Posterior vena cava (tissue), 2 donors: ENCODE measurements at regions not wholly inside any gene's neighbourhood (a gene's known extent, or its start where the extent isn't known, plus 50 kb on each side); places are given as distances from the start of the nearest gene placed in this dataset.

Experiments
- DNase-seq: peaks from one replicate; pipeline ENCODE4 v3.0.0-alpha.2; 2020; ENCODE audit warnings: low spot score
- intact Hi-C, 2 donors: fragments of 100-400 bp; cut with DNase I; formaldehyde crosslinking; loops; one replicate each; pipeline versions ENCODE4 v1.14.1 to v1.14.2; 2022 to 2023
- donor health status: DM: yes; HTN: yes; CAD: no.
- donor health status: DM: yes; HTN: yes; CAD: no.

DNA sequence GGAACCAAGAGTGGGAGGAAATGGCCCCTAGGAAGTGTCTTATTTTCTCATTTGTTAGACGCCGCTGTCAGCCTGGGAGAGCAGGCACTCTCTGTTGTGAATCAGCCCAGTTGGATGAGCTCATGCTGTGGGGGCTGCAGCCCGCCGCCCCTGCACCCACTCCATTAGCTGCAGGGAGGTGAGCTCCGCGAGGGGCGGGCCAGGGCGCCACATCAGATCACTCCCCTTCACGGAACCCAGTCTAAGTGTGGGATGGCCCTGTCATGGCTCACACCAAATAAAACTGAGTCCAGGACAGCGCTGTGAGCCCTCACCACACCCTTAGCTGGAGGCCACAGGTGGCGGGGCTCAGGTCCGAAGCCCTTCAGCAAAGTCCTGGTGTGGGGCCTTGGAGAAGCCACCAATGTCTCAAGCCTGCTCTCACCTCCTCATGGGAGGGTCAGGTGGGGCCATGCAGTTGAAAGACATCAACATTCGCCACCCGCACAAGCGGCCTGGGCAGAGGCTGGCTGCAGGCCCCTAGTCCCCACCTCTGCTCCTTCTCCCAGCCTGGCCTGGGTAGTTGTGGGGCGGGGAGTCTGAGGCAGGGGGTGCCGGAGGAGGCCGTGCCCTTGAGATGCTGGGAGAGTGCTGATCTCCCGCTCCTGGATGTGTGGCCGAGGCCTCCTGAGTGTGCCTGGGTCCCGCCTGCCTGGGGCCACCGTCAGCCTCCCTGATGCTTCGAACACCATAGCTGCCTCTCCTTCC lies 66.2 kb upstream of the SLCO4A1 start:
- DNase-seq = no peak
- intact Hi-C loops = no loop called here

DNA sequence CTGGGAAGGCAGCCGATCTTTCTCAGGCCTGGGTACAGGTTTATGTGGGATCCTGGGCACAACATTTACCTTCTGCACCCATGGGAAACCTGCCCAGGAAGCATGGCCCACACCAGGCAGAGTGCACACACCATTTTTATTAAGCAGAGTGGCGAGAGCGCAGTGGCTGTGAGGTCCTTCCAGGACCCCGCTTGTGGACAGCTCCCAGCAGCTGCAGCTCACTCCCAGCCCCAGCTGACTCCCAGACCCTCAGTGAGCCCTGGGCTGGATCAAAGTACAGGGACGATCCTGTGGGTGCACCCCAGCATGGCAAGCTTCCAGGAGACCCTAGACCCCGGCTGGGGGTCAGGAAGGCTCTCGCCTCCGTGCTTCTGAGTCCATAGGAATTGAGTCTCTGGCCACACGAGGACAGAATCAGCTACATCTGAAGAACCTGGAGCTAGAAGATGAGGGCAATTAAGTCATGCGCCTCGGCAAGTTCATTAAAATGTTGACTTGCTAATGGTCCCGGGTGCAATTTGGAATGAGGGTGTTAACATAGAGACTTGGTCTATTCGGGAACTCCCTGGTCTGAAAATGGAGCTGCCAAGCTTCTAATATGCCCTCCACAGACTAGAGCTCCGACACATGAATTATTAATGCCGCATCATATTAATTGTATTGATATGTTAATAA lies 65.4 kb upstream of the SLCO4A1 start:
- intact Hi-C loops = no loop called here
- DNase-seq = no peak

GRCh38 chr20:62577490-62577836 lies 64.8 kb upstream of the SLCO4A1 start:
- intact Hi-C loops = no loop called here
- DNase-seq = no peak

- no peak for DNase-seq
- intact Hi-C loops = loop anchor here in 1 of 2 donors (1.0 kb wide), 1 partner anchor 22 kb away; no protein-coding TSS in a partner anchor
Observed at GRCh38 chr20:62578294-62578897, 63.9 kb upstream of the SLCO4A1 start.

DNA sequence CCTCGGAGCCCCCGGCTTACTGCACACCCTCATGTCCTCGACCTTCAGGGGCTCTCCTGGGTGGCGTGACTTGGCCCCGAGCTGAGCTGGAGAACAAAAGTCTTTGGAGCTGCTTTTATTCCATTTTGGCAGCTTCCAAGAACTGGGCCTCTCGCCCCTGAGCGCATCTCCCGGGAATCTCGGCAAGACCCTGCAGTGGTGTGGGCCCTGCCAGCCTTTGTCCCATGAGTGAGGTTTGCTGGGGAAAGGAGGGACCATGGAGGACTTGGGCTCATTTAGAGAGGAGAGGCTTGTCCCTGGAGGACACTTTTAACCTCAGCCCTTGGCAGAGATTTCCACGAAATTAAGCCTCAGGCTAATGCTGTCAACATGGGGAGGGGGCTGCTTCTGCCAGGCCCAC lies 62.3 kb upstream of the SLCO4A1 start:
- intact Hi-C loops = no loop called here
- DNase-seq = no peak

GRCh38 chr20:62580733-62581132 lies 61.6 kb upstream of the SLCO4A1 start:
- no peak for DNase-seq
- intact Hi-C loops = no loop called here

- intact Hi-C loops = no loop called here
Observed at GRCh38 chr20:62581308-62581707, 61.0 kb upstream of the SLCO4A1 start.

GRCh38 chr20:62581806-62582205 lies 60.5 kb upstream of the SLCO4A1 start:
- no peak for DNase-seq
- intact Hi-C loops = no loop called here

More at GRCh38 chr20:62581308-62581707, 61.0 kb upstream of the SLCO4A1 start:
- DNase-seq = no peak

- intact Hi-C loops = no loop called here
- no peak for DNase-seq
Observed at GRCh38 chr20:62583424-62583920, 58.8 kb upstream of the SLCO4A1 start.

GRCh38 chr20:62584671-62585460 lies 57.4 kb upstream of the SLCO4A1 start:
- DNase-seq = no peak
- intact Hi-C loops = no loop called here

DNA sequence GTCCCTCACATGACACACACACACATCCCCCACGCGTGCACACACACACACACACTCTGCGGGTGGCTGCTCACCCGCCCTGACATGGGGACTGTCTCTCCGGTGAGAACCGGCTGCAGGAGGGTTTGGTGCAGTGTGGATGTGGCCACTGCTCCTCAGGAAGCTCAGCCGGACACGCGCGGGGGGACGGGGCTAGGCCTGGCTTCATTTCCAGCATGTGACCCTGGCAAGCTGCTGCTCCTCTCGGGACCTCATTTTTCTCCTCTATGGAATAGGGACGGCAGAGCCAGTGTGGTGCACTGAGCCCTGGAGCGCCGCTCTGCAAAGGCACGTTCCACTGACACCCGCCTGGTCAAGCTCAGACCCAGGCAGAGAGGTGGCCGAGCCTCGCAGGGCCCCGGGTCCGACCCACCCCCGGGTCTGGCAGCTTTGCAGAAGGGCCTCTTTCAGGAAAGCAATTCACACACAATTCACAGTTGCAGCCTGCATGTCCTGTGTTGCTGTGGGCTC lies 56.8 kb upstream of the SLCO4A1 start:
- DNase-seq = no peak
- intact Hi-C loops = no loop called here

DNA sequence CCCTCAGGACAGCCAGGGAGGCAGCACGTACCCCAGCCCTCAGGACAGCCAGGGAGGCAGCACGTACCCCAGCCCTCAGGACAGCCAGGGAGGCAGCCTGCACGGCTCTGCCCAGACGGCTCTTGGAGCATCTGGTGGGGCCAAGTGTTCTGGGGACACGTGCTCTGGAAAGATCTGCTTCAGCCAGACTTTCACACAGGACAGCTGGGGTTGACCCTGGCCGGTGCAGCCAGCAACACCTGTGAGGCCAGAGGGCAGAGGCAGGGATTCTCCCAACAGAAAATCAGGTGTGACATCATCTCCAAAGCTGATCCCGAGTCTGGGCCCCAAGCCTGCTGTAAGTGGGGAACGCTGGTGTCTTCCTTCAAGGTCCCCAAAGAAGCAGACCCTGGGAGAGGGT lies 55.5 kb upstream of the SLCO4A1 start:
- intact Hi-C loops = no loop called here
- no peak for DNase-seq

GRCh38 chr20:62587757-62588402 lies 54.4 kb upstream of the SLCO4A1 start:
- intact Hi-C loops = no loop called here
- no peak for DNase-seq

DNA sequence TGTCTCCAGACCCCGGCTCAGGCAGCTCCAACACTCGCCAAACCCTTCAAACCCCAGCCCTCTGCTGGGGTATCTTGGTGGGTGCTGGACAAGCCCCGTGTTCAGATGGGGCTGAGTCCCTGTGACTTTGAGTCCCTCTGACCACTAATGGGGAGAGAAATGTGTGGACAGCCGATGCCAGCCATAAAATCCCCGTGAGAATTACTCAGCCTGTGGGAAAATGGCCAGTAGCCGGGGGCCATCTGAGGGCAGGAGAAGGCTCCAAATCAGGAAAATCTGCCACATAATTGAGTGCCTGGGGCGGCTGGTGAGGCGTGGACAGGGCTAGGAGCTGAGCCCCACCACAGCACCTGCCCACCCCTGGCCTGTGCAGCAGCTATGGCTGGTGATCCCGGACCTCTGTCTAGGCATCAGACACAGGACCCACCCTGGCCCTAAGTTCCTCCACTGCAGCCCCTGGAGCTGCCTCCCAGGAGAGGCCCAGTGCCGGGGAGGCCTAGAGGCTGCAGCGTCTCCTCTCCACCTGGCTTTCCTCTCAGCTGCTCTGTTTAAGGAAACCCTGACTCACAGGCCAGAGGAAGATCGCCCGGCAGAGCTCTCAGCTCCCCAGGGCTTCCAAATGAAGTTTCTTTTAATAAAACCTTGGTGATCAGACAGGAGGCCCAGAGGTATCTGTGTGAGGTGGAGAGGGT lies 53.7 kb upstream of the SLCO4A1 start:
- intact Hi-C loops = no loop called here
- DNase-seq = no peak

DNA sequence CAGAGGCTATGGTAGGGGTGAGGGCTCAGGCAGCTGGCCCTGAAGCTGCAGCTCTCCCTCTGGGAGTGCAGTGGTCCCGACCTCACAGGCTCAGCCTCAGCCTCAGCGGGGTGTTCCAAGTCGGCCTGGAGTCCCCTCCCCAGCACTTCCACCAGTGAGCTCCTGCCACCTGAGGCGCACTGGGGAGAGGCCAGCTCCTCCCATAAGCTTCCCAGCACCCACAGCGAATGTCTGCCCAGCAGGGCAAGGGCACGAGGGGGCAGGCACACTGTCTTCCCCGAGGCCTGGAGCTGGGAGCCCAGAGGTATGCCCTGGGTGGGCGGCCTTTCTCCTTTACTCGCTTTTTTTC lies 53.2 kb upstream of the SLCO4A1 start:
- no peak for DNase-seq

DNA sequence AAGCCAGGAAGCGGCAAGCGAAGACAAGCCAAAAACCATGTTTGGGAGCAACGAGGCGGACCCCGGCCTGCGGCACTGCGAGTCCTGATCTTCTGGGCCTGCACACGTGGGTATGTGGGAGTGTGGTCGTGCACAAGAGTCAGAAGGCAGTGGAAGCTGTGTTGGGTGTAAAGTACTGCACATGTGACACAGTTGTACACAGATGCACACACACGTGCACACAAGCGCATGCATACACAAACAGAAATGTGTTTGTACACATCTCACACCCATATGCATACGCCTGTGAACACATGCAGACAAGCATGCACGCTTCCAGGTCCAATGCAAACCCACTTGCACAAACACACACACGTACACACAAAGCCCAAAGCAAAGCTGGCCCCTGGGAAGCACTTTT lies 52.6 kb upstream of the SLCO4A1 start:
- no peak for DNase-seq
- intact Hi-C loops = no loop called here

More for the DNA sequence above, 53.2 kb upstream of the SLCO4A1 start:
- intact Hi-C loops = no loop called here

GRCh38 chr20:62590309-62591121 lies 51.8 kb upstream of the SLCO4A1 start:
- intact Hi-C loops = no loop called here
- no peak for DNase-seq

GRCh38 chr20:62591122-62591468 lies 51.2 kb upstream of the SLCO4A1 start:
- no peak for DNase-seq
- intact Hi-C loops = no loop called here
